ENCODE measurements at regions not wholly inside any gene's neighbourhood (a gene's known extent, or its start where the extent isn't known, plus 50 kb on each side); places are given as distances from the start of the nearest gene placed in this dataset.
"Not testable (repeated sequence)": the region's sequence is repeated elsewhere in the genome, so short reads cannot be mapped to it uniquely, and the experiment has no call there.

GRCh38 chr4:16450724-16451123 lies 224.5 kb upstream of the TAPT1 start:
- DNase-seq = no peak

DNA sequence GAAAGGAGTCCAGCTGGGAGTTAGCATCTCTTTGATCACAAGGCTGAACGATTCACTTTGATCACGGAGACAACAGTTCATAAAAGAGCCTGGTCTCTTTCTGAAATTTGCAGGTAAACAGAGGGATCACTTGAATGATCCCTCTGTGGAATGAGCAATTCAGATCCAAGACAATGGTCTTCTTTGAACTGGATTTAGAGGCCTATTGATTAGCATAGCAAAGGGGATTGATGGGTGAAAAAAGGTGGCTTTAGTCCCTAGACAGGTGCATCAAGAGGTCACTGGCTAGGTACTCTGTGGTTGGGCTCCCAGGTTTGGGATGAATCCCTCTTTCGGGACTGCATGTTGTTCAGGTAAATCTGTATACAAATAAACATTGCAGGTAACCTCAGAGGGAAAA lies 223.8 kb upstream of the TAPT1 start:
- no peak for DNase-seq

DNA sequence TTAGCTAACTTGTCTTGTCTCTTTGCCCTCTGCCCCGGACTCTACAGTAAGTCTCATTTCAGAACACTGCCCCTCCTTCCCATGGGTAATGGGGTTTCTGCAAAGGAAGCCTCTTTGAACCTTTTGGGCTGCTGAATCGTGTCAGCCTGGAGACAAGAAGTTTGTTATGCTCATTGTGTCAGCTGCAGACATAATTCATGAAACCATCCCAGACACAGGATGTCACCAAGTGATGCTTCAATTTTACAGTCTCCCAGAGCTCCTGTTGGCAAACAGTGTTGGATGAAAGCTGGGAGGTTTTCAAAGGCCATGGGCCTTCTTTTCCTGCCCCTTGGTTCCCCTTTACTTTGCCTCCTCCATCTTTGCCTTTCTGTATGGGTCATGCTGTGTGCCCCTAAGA lies 223.1 kb upstream of the TAPT1 start:
- no peak for DNase-seq

- DNase-seq = no peak
Observed at GRCh38 chr4:16448241-16448840, 222.1 kb upstream of the TAPT1 start.

GRCh38 chr4:16443504-16444088 lies 217.3 kb upstream of the TAPT1 start:
- DNase-seq = peak in 1 of 2 donors; percentile 22

GRCh38 chr4:16442296-16442695 lies 216.0 kb upstream of the TAPT1 start:
- DNase-seq = no peak

- DNase-seq = no peak
Observed at GRCh38 chr4:16439768-16440167, 213.5 kb upstream of the TAPT1 start.

DNA sequence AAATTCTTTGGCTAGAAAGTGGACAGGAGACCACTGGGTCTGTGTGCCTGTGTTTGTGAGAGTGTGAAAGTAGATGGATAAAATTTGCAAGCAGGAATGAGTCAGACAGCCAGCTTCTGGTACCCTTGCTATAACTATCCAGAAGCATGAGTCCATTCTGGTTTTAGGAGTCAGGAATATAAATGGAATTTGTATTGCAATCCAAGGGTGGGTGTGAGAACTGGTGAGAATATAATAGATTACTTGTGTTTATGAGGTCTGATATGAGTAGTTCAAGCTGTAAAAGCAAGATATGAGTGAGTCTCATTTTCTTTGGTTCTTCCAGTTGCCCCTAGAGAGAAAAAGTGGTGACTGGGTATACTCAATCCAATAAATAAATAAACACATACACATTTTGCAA lies 212.7 kb upstream of the TAPT1 start:
- DNase-seq = no peak

- DNase-seq = no peak
Observed at GRCh38 chr4:16437836-16438235, 211.6 kb upstream of the TAPT1 start.

DNA sequence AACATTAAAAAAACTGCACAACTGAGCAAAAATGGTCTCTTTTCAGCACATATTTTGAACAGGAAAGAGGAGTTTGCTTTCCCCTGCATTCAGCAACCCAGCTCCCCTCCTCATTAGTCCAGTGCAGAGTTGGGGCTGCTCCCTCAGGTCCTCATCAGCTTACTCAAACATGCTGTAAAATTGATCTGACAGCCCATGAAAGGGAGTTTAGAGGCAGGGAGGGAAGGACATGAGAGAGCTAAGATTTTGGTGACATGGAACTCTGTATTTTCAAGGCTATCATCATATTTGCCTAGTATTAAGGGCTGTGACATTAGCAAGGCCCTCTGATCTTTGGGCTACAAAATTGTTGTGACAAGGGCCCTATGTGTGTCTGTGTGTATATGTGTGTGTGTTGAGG lies 205.6 kb upstream of the TAPT1 start:
- no peak for DNase-seq

DNA sequence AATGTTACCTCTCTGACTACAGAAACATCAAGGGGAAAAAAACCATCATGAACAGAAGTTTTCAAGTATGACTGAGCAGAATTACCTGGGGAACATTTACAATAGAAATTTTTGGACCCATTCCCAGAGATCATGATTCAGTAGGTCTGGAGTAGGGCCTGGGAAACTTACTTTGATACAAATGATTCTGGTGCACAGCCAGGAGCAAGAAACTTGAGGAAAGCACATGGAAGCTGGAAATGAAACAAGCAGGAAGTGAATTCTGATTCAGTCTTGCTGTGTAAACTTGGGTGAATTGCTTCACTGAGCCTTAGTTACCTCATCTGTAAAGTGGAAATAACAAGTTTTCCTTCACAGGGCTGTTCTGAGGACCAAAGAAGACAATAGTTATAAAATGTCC lies 192.5 kb upstream of the TAPT1 start:
- no peak for DNase-seq

DNA sequence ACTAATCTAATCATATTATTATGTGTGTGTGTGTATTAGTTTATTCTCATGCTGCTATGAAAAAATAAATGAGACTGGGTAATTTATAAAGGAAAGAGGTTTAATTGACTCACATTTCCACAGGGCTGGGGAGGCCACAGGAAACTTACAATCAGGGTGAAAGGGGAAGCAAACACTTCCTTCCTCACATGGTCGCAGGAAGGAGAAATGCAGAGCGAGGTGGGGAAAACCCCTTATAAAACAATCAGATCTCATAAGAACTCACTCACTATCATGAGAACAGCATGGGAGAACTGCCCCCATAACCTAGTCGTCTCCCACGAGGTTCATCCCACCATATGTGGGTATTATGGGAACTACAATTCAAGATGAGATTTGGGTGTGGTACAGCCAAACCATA lies 190.9 kb upstream of the TAPT1 start:
- no peak for DNase-seq

DNA sequence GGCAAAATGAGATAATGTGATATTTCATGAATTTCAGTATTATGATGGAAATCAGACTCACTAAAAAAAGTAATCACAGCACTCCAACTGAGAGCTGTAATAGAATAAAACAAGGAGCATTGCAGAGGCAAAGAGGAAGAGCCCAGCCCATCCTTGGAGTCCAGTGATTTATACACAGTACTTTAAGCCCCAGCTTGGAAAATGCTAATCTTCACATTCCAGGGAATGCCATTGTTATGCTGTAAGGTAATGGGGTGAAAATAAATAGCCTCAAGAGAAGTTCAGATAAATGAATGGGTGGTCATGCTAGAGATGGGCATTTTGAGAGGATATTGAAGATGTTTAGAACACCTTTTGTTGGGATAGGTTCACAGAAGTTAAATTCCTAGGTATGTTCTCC lies 190.3 kb upstream of the TAPT1 start:
- DNase-seq = no peak

- DNase-seq = no peak
Observed at GRCh38 chr4:16415751-16416150, 189.5 kb upstream of the TAPT1 start.

- no peak for DNase-seq
Observed at GRCh38 chr4:16413814-16414555, 187.7 kb upstream of the TAPT1 start.

- DNase-seq = no peak
Observed at GRCh38 chr4:16411501-16412085, 185.3 kb upstream of the TAPT1 start.

DNA sequence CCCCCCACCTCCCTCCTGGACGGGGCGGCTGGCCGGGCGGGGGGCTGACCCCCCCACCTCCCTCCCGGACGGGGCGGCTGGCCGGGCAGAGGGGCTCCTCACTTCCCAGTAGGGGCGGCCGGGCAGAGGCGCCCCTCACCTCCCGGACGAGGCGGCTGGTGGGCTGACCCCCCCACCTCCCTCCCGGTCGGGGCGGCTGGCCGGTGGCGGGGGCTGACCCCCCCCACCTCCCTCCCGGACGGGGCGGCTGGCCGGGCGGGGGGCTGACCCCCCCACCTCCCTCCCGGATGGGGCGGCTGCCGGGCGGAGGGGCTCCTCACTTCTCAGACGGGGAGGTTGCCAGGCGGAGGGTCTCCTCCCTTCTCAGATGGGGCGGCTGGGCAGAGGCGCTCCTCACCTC lies 166.9 kb upstream of the TAPT1 start:
- DNase-seq = not testable (repeated sequence)

GRCh38 chr4:16391196-16391595 lies 164.9 kb upstream of the TAPT1 start:
- no peak for DNase-seq

DNA sequence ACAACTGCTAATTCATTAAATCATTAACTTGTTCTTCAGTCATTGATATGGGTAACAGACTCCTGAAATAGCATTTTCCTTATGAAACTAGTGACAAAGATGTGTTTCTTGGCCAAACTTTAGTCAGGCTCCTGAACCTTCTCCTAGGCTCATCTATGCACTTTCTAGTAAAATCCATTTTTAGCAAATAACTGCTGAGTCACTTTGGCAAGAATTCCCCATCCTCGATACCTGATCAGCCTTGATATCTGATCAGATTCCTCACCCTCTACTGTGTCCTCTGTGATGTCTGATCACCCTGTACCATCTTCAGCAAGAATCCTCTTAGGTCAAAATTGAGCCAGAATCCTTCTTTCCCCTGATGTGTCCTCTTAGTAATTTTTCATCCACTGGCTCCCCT lies 161.2 kb upstream of the TAPT1 start:
- no peak for DNase-seq

DNA sequence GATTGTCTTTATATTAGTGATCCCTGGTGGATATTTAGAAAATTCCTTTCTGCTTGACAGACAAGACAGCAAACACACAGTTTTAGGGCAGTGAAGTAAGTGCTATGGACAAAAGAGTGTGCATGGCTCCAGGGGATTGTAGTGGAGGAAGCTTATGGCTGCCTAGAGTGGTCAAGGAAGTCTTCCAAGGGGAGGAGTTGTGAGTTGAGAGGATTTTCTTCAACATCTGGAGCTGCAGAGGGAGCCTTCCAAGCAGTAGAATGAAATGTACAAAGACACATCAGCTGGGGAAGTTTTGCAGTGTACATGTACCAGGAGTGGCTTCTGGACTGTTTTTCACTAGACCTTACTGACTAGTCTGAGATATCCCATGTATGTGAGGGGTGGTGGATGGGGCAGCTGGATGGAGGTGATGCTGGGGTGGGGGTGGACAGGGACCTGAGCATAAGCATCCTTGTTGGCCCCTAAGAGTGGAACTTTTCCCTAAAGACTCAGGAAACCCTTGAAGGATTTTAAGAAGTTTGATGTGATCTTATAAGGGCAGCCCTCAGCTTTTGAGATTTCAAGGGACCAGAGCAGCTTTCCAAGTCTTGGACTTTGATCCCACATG lies 160.5 kb upstream of the TAPT1 start:
- no peak for DNase-seq

GRCh38 chr4:16384576-16384975 lies 158.3 kb upstream of the TAPT1 start:
- DNase-seq = no peak

DNA sequence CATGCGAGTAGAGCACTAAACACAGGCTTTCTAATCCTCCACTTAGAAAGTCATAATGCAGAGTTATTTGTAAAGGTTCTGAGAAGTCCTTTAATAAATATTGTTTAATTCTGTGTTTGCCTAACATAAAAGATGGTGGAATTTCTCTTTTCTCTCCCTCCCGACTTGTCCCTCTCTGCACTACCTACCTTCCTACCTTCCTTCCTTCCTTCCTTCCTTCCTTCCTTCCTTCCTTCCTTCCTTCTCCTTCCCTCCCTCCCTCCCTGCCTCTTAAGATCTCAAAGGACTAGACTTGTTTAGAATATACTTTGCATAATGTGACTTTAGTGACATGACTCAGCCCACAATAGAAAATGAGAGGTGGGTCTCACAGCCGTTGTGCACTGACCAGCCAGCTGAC lies 156.3 kb upstream of the TAPT1 start:
- no peak for DNase-seq

GRCh38 chr4:16377887-16378286 lies 151.6 kb upstream of the TAPT1 start:
- DNase-seq = no peak
